HEK293 (cell line): ENCODE measurements at regions not wholly inside any gene's neighbourhood (a gene's known extent, or its start where the extent isn't known, plus 50 kb on each side); places are given as distances from the start of the nearest gene placed in this dataset.

Experiments
- CTCF ChIA-PET: fragments of 350-600 bp; formaldehyde crosslinking; extraction: SDS; loops from one replicate; lab custom pipeline; 2021; ENCODE audit warnings: antibody characterized with exemption; lab: Yijun Ruan, JAX
- POLR2A ChIA-PET: fragments of 300-600 bp; formaldehyde crosslinking; extraction: SDS; loops from one replicate; lab custom pipeline; 2020; ENCODE audit warnings: antibody characterized with exemption, inconsistent platforms; lab: Yijun Ruan, JAX
- H3K27ac ChIP-seq: fragments of 200-500 bp; sonication (Bioruptor generic); 2 replicates; pipeline ENCODE4 v1.5.1; 2014; ENCODE audit warnings: low read depth, low read length, control low read depth, inconsistent platforms; ENCODE audit errors: extremely low read depth
- H3K36me3 ChIP-seq, 2 experiments: fragments of 200-500 bp in 1 of 2; sonication (Bioruptor generic) in 1 of 2; 1 replicate in 1 of 2; 2 replicates in 1 of 2; pipeline ENCODE4 v1.5.1; 2014 to 2017; ENCODE audit warnings: inconsistent platforms in 2 of 2, low read length in 2 of 2; ENCODE audit not compliant: control insufficient read depth in 2 of 2, insufficient read depth in 1 of 2
- H3K4me1 ChIP-seq: fragments of 200-500 bp; sonication (Bioruptor generic); 2 replicates; pipeline ENCODE4 v1.5.1; 2014; ENCODE audit warnings: mild to moderate bottlenecking, low read length, inconsistent platforms; ENCODE audit not compliant: control insufficient read depth, insufficient read depth
- H3K4me3 ChIP-seq: 2 replicates; pipeline ENCODE4 v1.5.1; 2011; ENCODE audit warnings: low read depth, mild to moderate bottlenecking, control low read depth, low read length, moderate library complexity
- H3K9me3 ChIP-seq: fragments of 200-500 bp; sonication (Bioruptor generic); 2 replicates; pipeline ENCODE4 v1.5.1; 2014; ENCODE audit warnings: low read depth, low read length, inconsistent platforms; ENCODE audit not compliant: control insufficient read depth, insufficient read depth
- GLI2 ChIP-seq: fragments of 450-650 bp; formaldehyde crosslinking; IDR thresholded peaks from 2 replicates; pipeline ENCODE4; 2017; ENCODE audit warnings: missing biosample characterization, missing genetic modification characterization, low read depth, borderline replicate concordance
- HOXD13 ChIP-seq: sonication (generic); formaldehyde crosslinking; IDR thresholded peaks from 2 replicates; pipeline ENCODE4 v1.8.0; 2022; ENCODE audit warnings: missing genetic modification reagents, borderline replicate concordance
- IKZF3 ChIP-seq: fragments of 450-650 bp; IDR thresholded peaks from 2 replicates; pipeline ENCODE4 v1.5.0; 2018; ENCODE audit warnings: missing biosample characterization, mild to moderate bottlenecking, missing genetic modification characterization, moderate library complexity
- OSR2 ChIP-seq: fragments of 450-650 bp; formaldehyde crosslinking; IDR thresholded peaks from 2 replicates; pipeline ENCODE4 v1.5.1; 2016; ENCODE audit warnings: missing biosample characterization, missing genetic modification characterization
- PATZ1 ChIP-seq: fragments of 450-650 bp; formaldehyde crosslinking; IDR thresholded peaks from 2 replicates; pipeline ENCODE4 v1.5.1; 2016; ENCODE audit warnings: missing biosample characterization, missing genetic modification characterization
- REPIN1 ChIP-seq: fragments of 450-650 bp; formaldehyde crosslinking; IDR thresholded peaks from 2 replicates; pipeline ENCODE4 v1.5.1; 2017; ENCODE audit warnings: missing biosample characterization, missing genetic modification characterization, low read depth
- SP3 ChIP-seq: fragments of 450-650 bp; formaldehyde crosslinking; IDR thresholded peaks from 2 replicates; pipeline ENCODE4 v1.5.1; 2016; ENCODE audit warnings: missing biosample characterization, missing genetic modification characterization
- ZBTB26 ChIP-seq: fragments of 450-650 bp; formaldehyde crosslinking; optimal IDR thresholded peaks from 2 replicates; pipeline ENCODE3; 2016; ENCODE audit warnings: missing biosample characterization, mild to moderate bottlenecking, missing genetic modification characterization
- ZBTB44 ChIP-seq: fragments of 450-650 bp; IDR thresholded peaks from 2 replicates; pipeline ENCODE4 v1.5.1; 2018; ENCODE audit warnings: missing biosample characterization, mild to moderate bottlenecking, missing genetic modification characterization
- ZBTB8A ChIP-seq: fragments of 450-650 bp; formaldehyde crosslinking; IDR thresholded peaks from 2 replicates; pipeline ENCODE4 v1.5.1; 2016; ENCODE audit warnings: missing biosample characterization, missing genetic modification characterization
- ZNF140 ChIP-seq: fragments of 450-650 bp; formaldehyde crosslinking; IDR thresholded peaks from 2 replicates; pipeline ENCODE4 v1.5.1; 2016; ENCODE audit warnings: missing biosample characterization, missing genetic modification characterization
- ZNF157 ChIP-seq: fragments of 450-650 bp; formaldehyde crosslinking; IDR thresholded peaks from 2 replicates; pipeline ENCODE4 v1.5.1; 2016; ENCODE audit warnings: missing biosample characterization, missing genetic modification characterization
- ZNF274 ChIP-seq, 2 experiments: fragments of 200-500 bp in 1 of 2; fragments of 450-650 bp in 1 of 2; sonication (Bioruptor generic) in 1 of 2; formaldehyde crosslinking in 1 of 2; IDR thresholded peaks; 2 replicates each; pipeline versions ENCODE4 v1.5.1 to v1.6.1; 2014 to 2016; ENCODE audit warnings: borderline replicate concordance in 1 of 2, inconsistent platforms in 1 of 2, low read length in 1 of 2, missing biosample characterization in 1 of 2, missing genetic modification characterization in 1 of 2
- ZNF37A ChIP-seq: fragments of 450-650 bp; IDR thresholded peaks from 2 replicates; pipeline ENCODE4 v1.5.1; 2018; ENCODE audit warnings: missing biosample characterization, missing genetic modification characterization
- ZNF555 ChIP-seq: fragments of 450-650 bp; formaldehyde crosslinking; conservative IDR thresholded peaks from 2 replicates; pipeline ENCODE4 v1.5.1; 2017; ENCODE audit warnings: missing biosample characterization, mild to moderate bottlenecking, missing genetic modification characterization, inconsistent platforms
- ZNF580 ChIP-seq: fragments of 450-650 bp; formaldehyde crosslinking; IDR thresholded peaks from 2 replicates; pipeline ENCODE4 v1.5.1; 2016; ENCODE audit warnings: missing biosample characterization, missing genetic modification characterization
- ZNF610 ChIP-seq: fragments of 450-650 bp; formaldehyde crosslinking; IDR thresholded peaks from 2 replicates; pipeline ENCODE4 v1.5.1; 2016; ENCODE audit warnings: missing biosample characterization, missing genetic modification characterization, borderline replicate concordance
- ZNF621 ChIP-seq: fragments of 450-650 bp; formaldehyde crosslinking; IDR thresholded peaks from 2 replicates; pipeline ENCODE4 v1.5.1; 2017; ENCODE audit warnings: missing biosample characterization, missing genetic modification characterization
- ZNF660 ChIP-seq: fragments of 450-650 bp; IDR thresholded peaks from 2 replicates; pipeline ENCODE4 v1.5.1; 2018; ENCODE audit warnings: missing biosample characterization, mild to moderate bottlenecking, missing genetic modification characterization
- ZNF707 ChIP-seq: fragments of 450-650 bp; formaldehyde crosslinking; IDR thresholded peaks from 2 replicates; pipeline ENCODE4 v1.5.1; 2016; ENCODE audit warnings: missing biosample characterization, missing genetic modification characterization
- ZNF76 ChIP-seq: fragments of 450-650 bp; formaldehyde crosslinking; IDR thresholded peaks from 2 replicates; pipeline ENCODE4; 2016; ENCODE audit warnings: low read depth, missing biosample characterization, missing genetic modification characterization, borderline replicate concordance
- ZNF768 ChIP-seq: fragments of 450-650 bp; formaldehyde crosslinking; IDR thresholded peaks from 2 replicates; pipeline ENCODE4 v1.5.1; 2018; ENCODE audit warnings: missing biosample characterization, mild to moderate bottlenecking, missing genetic modification characterization
- ZNF791 ChIP-seq: fragments of 450-650 bp; formaldehyde crosslinking; IDR thresholded peaks from 2 replicates; pipeline ENCODE4 v1.5.1; 2016; ENCODE audit warnings: missing biosample characterization, missing genetic modification characterization
- ZNF792 ChIP-seq: fragments of 450-650 bp; formaldehyde crosslinking; IDR thresholded peaks from 2 replicates; pipeline ENCODE4 v1.5.1; 2016; ENCODE audit warnings: missing biosample characterization, missing genetic modification characterization

- no peak for TF ChIP-seq ZNF555 (tag by site-specific recombination)
- TF ChIP-seq, all 188 proteins: peak for 0
These were observed 352.5 kb downstream of the DIPK2A start (continued) for GRCh38 chr3:144324076-144324475.

- ChIA-PET POLR2A (no interaction called here), CTCF (no interaction called here)
- H3K4me3 ChIP-seq, result no peak overlapping the region
These were observed 361.2 kb downstream of the DIPK2A start for GRCh38 chr3:144332868-144333267.

GRCh38 chr3:144341471-144341870, 369.8 kb downstream of the DIPK2A start:
- POLR2A ChIA-PET, result no interaction called here

More at GRCh38 chr3:144332868-144333267, 361.2 kb downstream of the DIPK2A start:
- Histone ChIP-seq H3K36me3 (no peaks in the 10 kb centered on the region), H3K4me1 (no peaks in the 10 kb centered on the region), H3K9me3 (no peaks in the 10 kb centered on the region), H3K27ac (no peak overlapping the region)
- TF ChIP-seq ZNF768 (tag by site-specific recombination), result no peak
- TF ChIP-seq IKZF3 (tag by site-specific recombination), result no peak
- TF ChIP-seq ZNF76 (tag by site-specific recombination), result no peak
- TF ChIP-seq GLI2 (tag by site-specific recombination), result no peak
- no peak for TF ChIP-seq ZNF707 (tag by site-specific recombination)
- TF ChIP-seq ZNF157 (tag by site-specific recombination), result no peak

More at GRCh38 chr3:144341471-144341870, 369.8 kb downstream of the DIPK2A start:
- H3K9me3 ChIP-seq, result no peaks in the 10 kb centered on the region
- no peaks in the 10 kb centered on the region for H3K36me3 ChIP-seq
- no peak overlapping the region for H3K4me3 ChIP-seq
- CTCF ChIA-PET, result no interaction called here
- H3K4me1 ChIP-seq, result no peaks in the 10 kb centered on the region
- no peak for TF ChIP-seq REPIN1 (tag by site-specific recombination)
- TF ChIP-seq IKZF3 (tag by site-specific recombination), result no peak
- TF ChIP-seq ZNF140 (tag by site-specific recombination), result no peak
- no peak for TF ChIP-seq SP3 (tag by site-specific recombination)
- TF ChIP-seq OSR2, result no peak
- no peak for TF ChIP-seq PATZ1
- TF ChIP-seq ZNF274 (IDR thresholded peaks at IDR 0.05; ENCODE audit: low read length), result no peak
- no peak for TF ChIP-seq ZNF274 (tag by site-specific recombination; IDR thresholded peaks at IDR 0.05; ENCODE audit: borderline replicate concordance)
- TF ChIP-seq ZNF791 (tag by site-specific recombination), result no peak
- no peak for TF ChIP-seq HOXD13
- TF ChIP-seq ZBTB26 (tag by site-specific recombination), result no peak
- TF ChIP-seq ZNF660, result no peak
- TF ChIP-seq ZNF792, result no peak
- no peak for TF ChIP-seq ZBTB44 (tag by site-specific recombination)
- no peak for TF ChIP-seq ZNF621 (tag by site-specific recombination)
- no peak for TF ChIP-seq ZNF580 (tag by site-specific recombination)
- TF ChIP-seq ZNF610 (tag by site-specific recombination), result no peak
- no peak for TF ChIP-seq ZNF37A (tag by site-specific recombination)
- TF ChIP-seq ZBTB8A (tag by site-specific recombination), result no peak
- no peak overlapping the region for H3K27ac ChIP-seq
